ENCODE measurements at regions not wholly inside any gene's neighbourhood (a gene's known extent, or its start where the extent isn't known, plus 50 kb on each side); places are given as distances from the start of the nearest gene placed in this dataset.

GRCh38 chr2:44071454-44072046, 75.8 kb upstream of the LRPPRC start:
- no peaks in the 10 kb centered on the region for H3K4me1 ChIP-seq (replicated peaks in 1 of 4; ENCODE audit: control insufficient read depth in 3 of 4, insufficient read depth in 4 of 4, low read length in 3 of 4)
- H4K91ac ChIP-seq (replicated peaks; ENCODE audit: insufficient read length, low read length) = no peak overlapping the region
- H3K23me2 ChIP-seq (ENCODE audit: low read depth, low read length) = no peaks in the 10 kb centered on the region
- H2BK20ac ChIP-seq (ENCODE audit: low read length) = no peak overlapping the region
- no peaks in the 10 kb centered on the region for H4K20me1 ChIP-seq (replicated peaks in 1 of 2; ENCODE audit: control insufficient read depth in 1 of 2, insufficient read depth in 2 of 2, low read length in 2 of 2)
- H3K18ac ChIP-seq (ENCODE audit: extremely low read depth, low read length) = no peak overlapping the region
- H2AFZ ChIP-seq (ENCODE audit: low read length) = no peak overlapping the region
- no peak overlapping the region for H2AK5ac ChIP-seq (ENCODE audit: low read depth, low read length)
- no peak overlapping the region for H3K4me2 ChIP-seq (ENCODE audit: insufficient read depth in 1 of 2, low read depth in 2 of 2, low read length in 2 of 2)
- H2BK15ac ChIP-seq (ENCODE audit: low read length) = no peak overlapping the region
- no peak for DNase-seq (ENCODE audit: low read depth in 1 of 2, low spot score in 2 of 2)
- no peaks in the 10 kb centered on the region; a peak in 1 of 7 replicates for H3K27me3 ChIP-seq (replicated peaks in 1 of 4; ENCODE audit: control insufficient read depth in 3 of 4, extremely low read depth in 1 of 4, insufficient read depth in 3 of 4, low read length in 3 of 4)
- H2BK120ac ChIP-seq (replicated peaks; ENCODE audit: low read depth, low read length) = no peak overlapping the region
- no peak overlapping the region for H2BK12ac ChIP-seq (ENCODE audit: low read depth, low read length)
- H3K23ac ChIP-seq (ENCODE audit: insufficient read length) = no peak overlapping the region
- no peak overlapping the region for H3K9ac ChIP-seq (replicated peaks in 1 of 4; ENCODE audit: extremely low read depth in 1 of 4, low read depth in 3 of 4, low read length in 3 of 4)
- H4K5ac ChIP-seq (ENCODE audit: insufficient read length, low read depth, low read length) = no peak overlapping the region
- H3K79me2 ChIP-seq (ENCODE audit: control insufficient read depth in 1 of 2, insufficient read depth in 2 of 2, low read length in 2 of 2) = no peaks in the 10 kb centered on the region
- H3K14ac ChIP-seq (ENCODE audit: insufficient read length) = no peak overlapping the region
- no peak overlapping the region for H3K4ac ChIP-seq (replicated peaks; ENCODE audit: insufficient read length, low read depth, low read length)
- H2BK5ac ChIP-seq (ENCODE audit: low read depth, low read length) = no peak overlapping the region
- H3K56ac ChIP-seq (replicated peaks; ENCODE audit: insufficient read length, low read depth, low read length) = no peak overlapping the region
- H3K4me3 ChIP-seq (ENCODE audit: extremely low read depth in 1 of 4, insufficient read depth in 2 of 4, low read depth in 3 of 4, low read length in 4 of 4) = no peak overlapping the region
- H3K36me3 ChIP-seq (ENCODE audit: control insufficient read depth in 2 of 4, insufficient read depth in 4 of 4, low read length in 3 of 4) = peaks cover 0 to 2% (median 0%) of the 10 kb centered on the region in 4 experiments; a peak in 1 of 8 replicates
- H3K27ac ChIP-seq (ENCODE audit: low read depth, low read length) = no peak overlapping the region
- POLR2A ChIA-PET (ENCODE audit: partially characterized antibody) = interaction anchor here (0.9 kb wide), 1 partner anchor 161 kb away, joined by 3 read pairs; no protein-coding TSS in a partner anchor
- no peak for FAIRE-seq
- no peaks in the 10 kb centered on the region for H3K79me1 ChIP-seq (ENCODE audit: low read depth, low read length)
- CTCF ChIA-PET (ENCODE audit: partially characterized antibody) = interaction anchor here (0.7 to 1.7 kb wide), 4 partner anchors 18 to 674 kb away, joined by 3 to 6 read pairs (median 3); no protein-coding TSS in a partner anchor
- 75% methylated on average over 2 of the region's 2 CpGs; no CpG with 5 or more reads in 1 of the 2 experiments for WGBS, 2 experiments (ENCODE audit: extremely low coverage in 1 of 2, insufficient coverage in 1 of 2, insufficient read length in 1 of 2, insufficient replicate concordance in 2 of 2, low coverage in 1 of 2, low lambda C conversion rate in 2 of 2, missing lambda C conversion rate in 1 of 2)
- H4K8ac ChIP-seq (ENCODE audit: extremely low read depth, insufficient read depth, low read length) = no peak overlapping the region
- no peak for TF ChIP-seq FOSL1 (IDR thresholded peaks at IDR 0.05; ENCODE audit: insufficient read depth, low read depth, low read length)
- no peak for TF ChIP-seq CHD2 (IDR thresholded peaks at IDR 0.05; ENCODE audit: low read length)
- no peak for TF ChIP-seq PHF8 (conservative IDR thresholded peaks at IDR 0.05; ENCODE audit: low read depth, low read length)
- TF ChIP-seq BACH1 (IDR thresholded peaks at IDR 0.05; ENCODE audit: low read length) = no peak
- no peak for TF ChIP-seq BRCA1 (IDR thresholded peaks at IDR 0.05; ENCODE audit: low read depth, low read length)
- TF ChIP-seq SIX5 (IDR thresholded peaks at IDR 0.05; ENCODE audit: low read depth, low read length) = no peak
- peaks cover 8 to 17% of the 10 kb centered on the region in 2 experiments; a peak in 3 of 4 replicates for H3K9me3 ChIP-seq (ENCODE audit: insufficient read depth in 2 of 2, low read depth in 1 of 2, low read length in 1 of 2)
